Activated naive CD8-positive, alpha-beta T cell treated with anti-CD3 and anti-CD28 coated beads for 36 hours (primary cell): ENCODE measurements at regions not wholly inside any gene's neighbourhood (a gene's known extent, or its start where the extent isn't known, plus 50 kb on each side); places are given as distances from the start of the nearest gene placed in this dataset.

Experiments used
- DNase-seq: peaks from one replicate; pipeline ENCODE4 v3.0.0; 2021
- H3K27ac Mint-ChIP-seq: one replicate; pipeline ENCODE4 v1.8.0; 2022; ENCODE audit warnings: mild to moderate bottlenecking, moderate library complexity, mixed read lengths
- H3K27me3 Mint-ChIP-seq: one replicate; pipeline ENCODE4 v1.8.0; 2022; ENCODE audit warnings: mild to moderate bottlenecking, mixed read lengths
- H3K36me3 Mint-ChIP-seq: one replicate; pipeline ENCODE4 v1.8.0; 2021; ENCODE audit warnings: mild to moderate bottlenecking, mixed read lengths
- H3K4me1 Mint-ChIP-seq: one replicate; pipeline ENCODE4 v1.8.0; 2021; ENCODE audit warnings: mixed read lengths
- H3K4me3 Mint-ChIP-seq: one replicate; pipeline ENCODE4 v1.8.0; 2022; ENCODE audit warnings: mild to moderate bottlenecking, moderate library complexity, mixed read lengths
- H3K9me3 Mint-ChIP-seq: one replicate; pipeline ENCODE4 v1.8.0; 2022; ENCODE audit warnings: mixed read lengths

DNA sequence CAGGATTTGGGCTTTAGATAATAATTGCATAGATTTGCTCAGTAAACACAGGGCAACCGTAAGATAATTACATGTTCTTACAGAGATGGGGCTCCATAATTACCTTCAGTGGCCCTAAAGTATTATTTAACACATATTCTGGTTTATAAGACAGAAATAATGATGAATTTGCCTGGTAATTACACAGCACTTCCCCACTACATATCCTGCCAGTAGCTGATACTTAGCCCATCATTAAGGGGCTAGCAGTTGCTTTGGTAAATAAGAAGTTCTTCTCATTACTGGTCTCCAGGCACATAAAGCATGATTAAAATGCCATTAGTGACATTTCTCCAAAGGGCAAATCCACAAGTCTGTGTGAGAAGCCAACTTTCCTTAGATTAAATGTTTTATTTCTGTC is 158.7 kb downstream of the NUAK1 start:
- Mint-ChIP-seq H3K27ac (no peak overlapping the region), H3K4me3 (no peak overlapping the region), H3K9me3 (no peaks in the 10 kb centered on the region), H3K4me1 (no peaks in the 10 kb centered on the region), H3K36me3 (no peaks in the 10 kb centered on the region), H3K27me3 (peaks cover 4% of the 10 kb centered on the region)
- DNase-seq, result no peak

DNA sequence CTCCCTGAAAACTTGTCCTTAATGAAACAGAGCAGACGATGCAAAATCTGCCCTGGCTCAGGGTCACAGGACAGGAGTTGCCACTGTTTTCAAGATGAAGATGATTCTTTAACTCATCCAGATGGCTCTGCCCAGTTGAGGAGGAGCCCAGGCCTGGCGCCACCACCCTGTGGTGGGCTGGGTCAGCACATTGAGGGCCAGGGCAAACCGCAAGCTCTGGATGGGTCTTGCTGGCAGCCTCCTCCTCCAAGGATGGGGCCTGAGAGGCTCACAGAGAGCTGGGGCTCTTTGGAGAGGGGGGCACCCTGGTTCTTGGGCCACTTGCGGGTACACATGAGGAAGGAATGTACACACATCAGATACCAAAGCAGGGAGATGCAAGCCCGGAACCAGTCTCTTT is 158.2 kb downstream of the NUAK1 start:
- no peak for DNase-seq
- no peaks in the 10 kb centered on the region for H3K9me3 Mint-ChIP-seq
- H3K27ac Mint-ChIP-seq, result no peak overlapping the region
- H3K27me3 Mint-ChIP-seq, result peaks cover 4% of the 10 kb centered on the region
- no peaks in the 10 kb centered on the region for H3K4me1 Mint-ChIP-seq
- H3K36me3 Mint-ChIP-seq, result no peaks in the 10 kb centered on the region
- no peak overlapping the region for H3K4me3 Mint-ChIP-seq

DNA sequence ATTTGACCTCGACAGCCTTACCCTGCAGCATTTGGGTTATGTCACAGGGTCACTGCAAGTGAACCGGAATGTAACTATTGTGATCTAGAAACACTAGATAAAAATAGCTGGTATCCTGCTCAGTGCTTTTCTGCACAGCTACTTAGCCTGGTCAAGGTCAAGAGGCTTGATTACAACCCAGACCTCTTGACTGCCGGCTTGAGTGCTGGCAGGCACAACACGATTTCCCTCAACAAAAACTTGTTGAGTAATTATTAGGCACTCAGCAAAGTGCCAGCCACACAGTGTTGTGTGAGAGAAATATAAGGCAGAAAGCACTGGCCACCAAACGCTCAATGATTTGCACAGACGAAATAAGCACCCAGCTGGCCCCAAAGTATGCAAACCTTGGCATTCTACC is 156.7 kb downstream of the NUAK1 start:
- Mint-ChIP-seq H3K9me3 (no peaks in the 10 kb centered on the region), H3K27me3 (no peaks in the 10 kb centered on the region), H3K27ac (no peak overlapping the region), H3K36me3 (no peaks in the 10 kb centered on the region), H3K4me3 (no peak overlapping the region), H3K4me1 (no peaks in the 10 kb centered on the region)
- no peak for DNase-seq

- no peaks in the 10 kb centered on the region for H3K4me1 Mint-ChIP-seq
- H3K9me3 Mint-ChIP-seq, result no peaks in the 10 kb centered on the region
- H3K27ac Mint-ChIP-seq, result no peak overlapping the region
- no peaks in the 10 kb centered on the region for H3K36me3 Mint-ChIP-seq
- H3K4me3 Mint-ChIP-seq, result no peak overlapping the region
- peaks cover 5% of the 10 kb centered on the region for H3K27me3 Mint-ChIP-seq
- DNase-seq, result no peak
Measured at GRCh38 chr12:105983622-105984320, 155.0 kb downstream of the NUAK1 start.

GRCh38 chr12:105985383-105985782 is 153.4 kb downstream of the NUAK1 start:
- no peak for DNase-seq
- no peaks in the 10 kb centered on the region for H3K4me1 Mint-ChIP-seq
- no peak overlapping the region for H3K27ac Mint-ChIP-seq
- peaks cover 9% of the 10 kb centered on the region for H3K27me3 Mint-ChIP-seq
- H3K4me3 Mint-ChIP-seq, result no peak overlapping the region
- no peaks in the 10 kb centered on the region for H3K36me3 Mint-ChIP-seq
- H3K9me3 Mint-ChIP-seq, result peaks cover 4% of the 10 kb centered on the region

DNA sequence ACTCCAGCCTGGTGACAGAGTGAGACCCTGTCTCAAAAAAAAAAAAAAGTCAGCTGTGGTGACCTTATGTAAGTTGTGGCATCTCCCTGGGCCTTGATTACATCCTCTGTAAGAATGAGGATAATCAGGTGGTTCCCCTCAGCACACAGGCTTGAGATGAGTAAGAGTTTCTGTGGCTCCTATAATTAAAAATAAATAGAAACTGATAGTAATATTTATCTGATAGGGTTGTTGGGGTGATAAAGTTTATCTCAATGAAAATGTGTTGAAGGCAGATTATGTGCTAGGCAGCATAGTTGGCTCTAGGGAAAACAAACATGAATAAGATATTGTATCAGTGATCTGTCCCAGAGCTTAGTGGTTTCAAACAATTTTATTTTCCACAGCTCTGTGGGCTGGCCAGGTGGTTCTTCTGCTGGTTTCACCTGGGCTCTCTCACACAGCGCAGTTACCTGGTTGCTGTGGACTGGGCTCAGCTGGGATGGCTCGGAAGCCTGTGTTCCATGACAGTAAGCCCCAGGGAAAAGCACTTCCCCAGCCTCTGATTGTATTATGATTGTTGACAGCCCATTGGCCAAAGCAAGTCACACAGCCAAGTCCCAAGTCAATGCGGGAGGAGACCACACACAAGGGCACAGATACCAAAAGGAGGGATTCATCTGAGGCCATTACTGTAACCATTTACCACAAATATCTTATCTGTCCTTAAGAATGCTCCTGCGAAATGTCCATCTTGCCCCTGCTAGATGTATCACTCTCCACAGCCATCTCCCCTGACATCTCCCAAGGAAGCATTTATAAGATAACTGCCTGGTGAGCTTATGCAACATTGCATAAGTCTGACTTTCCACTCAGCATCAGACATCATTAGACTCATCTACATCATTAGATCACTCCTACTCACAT is 151.7 kb downstream of the NUAK1 start:
- peaks cover 4% of the 10 kb centered on the region for H3K9me3 Mint-ChIP-seq
- no peak overlapping the region for H3K4me3 Mint-ChIP-seq
- peaks cover 9% of the 10 kb centered on the region for H3K27me3 Mint-ChIP-seq
- no peaks in the 10 kb centered on the region for H3K36me3 Mint-ChIP-seq
- no peak for DNase-seq
- H3K27ac Mint-ChIP-seq, result no peak overlapping the region
- H3K4me1 Mint-ChIP-seq, result no peaks in the 10 kb centered on the region

DNA sequence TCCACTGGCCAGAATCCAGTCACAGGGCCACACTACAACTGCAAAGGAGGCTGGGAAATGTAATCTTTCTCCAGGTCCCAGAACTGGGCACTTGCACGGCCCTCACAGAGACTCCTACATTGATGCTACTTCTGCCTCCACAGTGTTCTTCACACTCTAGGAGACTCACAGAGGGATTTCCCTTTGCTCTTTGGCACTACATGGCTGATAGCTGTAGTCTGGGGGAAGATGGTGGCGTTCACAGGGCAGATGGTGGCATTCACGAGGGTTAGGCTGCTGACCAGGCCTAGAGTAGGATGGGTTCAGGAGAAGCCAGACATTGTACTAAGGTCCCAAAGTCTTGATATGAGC is 151.1 kb downstream of the NUAK1 start:
- Mint-ChIP-seq H3K27me3 (peaks cover 9% of the 10 kb centered on the region), H3K36me3 (no peaks in the 10 kb centered on the region), H3K4me3 (no peak overlapping the region), H3K9me3 (peaks cover 4% of the 10 kb centered on the region), H3K4me1 (no peaks in the 10 kb centered on the region), H3K27ac (no peak overlapping the region)
- no peak for DNase-seq

DNA sequence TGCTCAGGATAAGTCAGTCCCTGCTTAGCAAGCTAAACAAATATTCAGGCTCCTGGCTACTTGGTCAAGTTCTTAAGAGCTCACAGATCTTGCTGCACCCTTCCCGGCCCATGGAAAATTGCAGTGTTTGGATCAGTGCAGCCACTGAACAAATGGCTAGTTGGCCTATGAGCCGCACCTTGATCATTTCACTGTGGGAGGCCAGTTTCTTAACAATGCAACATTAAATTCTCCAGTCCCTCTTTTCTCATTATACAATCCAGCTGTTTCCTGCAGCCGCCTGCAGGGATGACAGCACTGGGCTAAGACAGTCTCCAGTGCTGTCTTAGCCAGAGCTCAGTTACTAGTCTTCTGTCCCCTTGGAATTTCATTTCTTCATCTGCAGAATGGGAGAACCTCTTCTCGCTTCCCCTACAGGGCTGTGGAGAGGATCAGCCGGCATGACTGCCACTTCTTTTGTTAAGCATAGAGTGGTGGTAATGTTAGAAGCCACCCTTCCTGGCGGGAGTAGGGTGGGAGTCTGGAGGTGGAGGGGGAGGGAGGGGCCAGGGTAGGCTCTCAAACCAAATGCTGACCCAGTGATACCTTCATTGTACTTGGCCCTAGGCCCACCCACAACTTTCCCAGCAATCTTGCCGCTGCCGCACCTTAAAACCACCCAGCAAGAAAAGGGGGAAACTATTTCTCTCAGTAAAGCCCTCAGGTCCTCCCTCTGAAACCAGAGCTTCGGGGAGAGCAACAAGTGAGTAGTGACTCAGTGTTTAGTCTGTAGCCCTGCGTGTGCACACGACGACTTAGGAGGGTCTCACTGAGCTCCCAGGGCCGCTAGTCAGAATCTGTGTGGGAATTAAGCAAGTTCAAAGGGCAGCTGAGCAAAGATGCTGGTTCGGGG is 145.7 kb downstream of the NUAK1 start:
- Mint-ChIP-seq H3K9me3 (peaks cover 6% of the 10 kb centered on the region), H3K4me1 (no peaks in the 10 kb centered on the region), H3K27ac (no peak overlapping the region), H3K36me3 (no peaks in the 10 kb centered on the region), H3K27me3 (peaks cover 7% of the 10 kb centered on the region), H3K4me3 (no peak overlapping the region)
- no peak for DNase-seq

DNA sequence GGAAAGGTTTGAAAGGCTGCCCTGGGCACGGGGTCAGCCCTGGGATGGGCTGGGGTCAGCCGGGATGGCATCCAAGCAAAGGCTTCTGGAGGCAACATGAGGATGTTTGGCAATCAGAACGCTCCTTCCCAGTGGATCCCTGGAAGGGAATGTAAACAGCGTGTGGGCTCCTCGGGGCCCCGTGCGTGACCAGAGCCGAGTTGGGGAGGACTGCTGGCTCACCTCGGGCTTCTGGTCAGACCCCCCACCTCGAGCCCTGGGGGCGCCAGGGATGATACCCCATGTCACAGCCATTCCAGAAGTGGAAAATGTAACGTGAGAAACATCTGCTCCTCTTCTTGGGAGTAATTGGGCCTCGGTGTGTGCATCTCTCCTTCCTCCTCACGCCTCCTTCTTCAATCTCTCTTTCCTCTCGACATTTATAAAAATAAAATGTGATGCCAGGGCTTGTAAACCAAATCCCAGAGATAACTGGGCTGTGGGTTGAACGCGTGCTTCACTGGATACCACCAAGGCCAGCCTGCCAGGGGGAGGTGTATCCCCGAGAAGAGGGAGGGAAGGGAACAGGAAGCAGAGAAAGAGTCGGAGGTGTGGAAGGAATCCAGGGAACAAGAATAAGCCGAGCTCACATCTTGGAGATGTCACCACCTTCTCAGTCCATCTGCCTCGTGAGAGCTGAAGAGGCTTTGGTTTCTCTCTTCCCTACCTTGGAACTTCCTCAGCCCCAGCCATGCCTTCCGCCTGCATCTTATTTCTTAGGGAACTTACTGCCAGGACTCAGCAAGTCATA is 144.8 kb downstream of the NUAK1 start:
- DNase-seq, result no peak
- Mint-ChIP-seq H3K4me3 (no peak overlapping the region), H3K4me1 (no peaks in the 10 kb centered on the region), H3K27me3 (peaks cover 7% of the 10 kb centered on the region), H3K9me3 (peaks cover 6% of the 10 kb centered on the region), H3K36me3 (no peaks in the 10 kb centered on the region), H3K27ac (no peak overlapping the region)

DNA sequence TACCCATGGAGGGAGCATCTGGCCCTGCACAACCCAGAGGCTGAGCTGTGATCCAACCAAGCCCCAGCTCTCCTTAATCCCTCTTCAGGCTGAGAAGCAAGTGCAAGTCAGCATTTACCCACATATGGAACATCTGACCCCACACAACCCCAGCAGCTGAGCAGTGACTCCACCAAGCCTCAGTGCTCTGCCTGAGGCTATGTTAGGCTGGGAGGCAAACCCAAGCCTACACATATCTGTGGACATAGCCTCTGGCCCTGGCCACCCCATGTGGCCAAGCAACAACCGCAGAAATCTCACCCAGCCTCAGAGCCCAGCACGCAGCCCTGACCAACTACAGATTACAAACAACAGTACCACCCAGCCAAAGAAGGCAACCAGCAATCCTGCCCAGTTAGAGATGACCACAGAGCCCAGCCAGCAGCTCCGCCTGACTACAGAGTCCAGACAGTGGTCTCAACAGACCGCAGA is 142.8 kb downstream of the NUAK1 start:
- Mint-ChIP-seq H3K27ac (no peak overlapping the region), H3K27me3 (peaks cover 3% of the 10 kb centered on the region), H3K36me3 (no peaks in the 10 kb centered on the region), H3K4me3 (no peak overlapping the region), H3K9me3 (peaks cover 2% of the 10 kb centered on the region), H3K4me1 (no peaks in the 10 kb centered on the region)
- DNase-seq, result no peak

GRCh38 chr12:105998561-105998960 is 140.2 kb downstream of the NUAK1 start:
- DNase-seq, result no peak
- H3K4me1 Mint-ChIP-seq, result no peaks in the 10 kb centered on the region

DNA sequence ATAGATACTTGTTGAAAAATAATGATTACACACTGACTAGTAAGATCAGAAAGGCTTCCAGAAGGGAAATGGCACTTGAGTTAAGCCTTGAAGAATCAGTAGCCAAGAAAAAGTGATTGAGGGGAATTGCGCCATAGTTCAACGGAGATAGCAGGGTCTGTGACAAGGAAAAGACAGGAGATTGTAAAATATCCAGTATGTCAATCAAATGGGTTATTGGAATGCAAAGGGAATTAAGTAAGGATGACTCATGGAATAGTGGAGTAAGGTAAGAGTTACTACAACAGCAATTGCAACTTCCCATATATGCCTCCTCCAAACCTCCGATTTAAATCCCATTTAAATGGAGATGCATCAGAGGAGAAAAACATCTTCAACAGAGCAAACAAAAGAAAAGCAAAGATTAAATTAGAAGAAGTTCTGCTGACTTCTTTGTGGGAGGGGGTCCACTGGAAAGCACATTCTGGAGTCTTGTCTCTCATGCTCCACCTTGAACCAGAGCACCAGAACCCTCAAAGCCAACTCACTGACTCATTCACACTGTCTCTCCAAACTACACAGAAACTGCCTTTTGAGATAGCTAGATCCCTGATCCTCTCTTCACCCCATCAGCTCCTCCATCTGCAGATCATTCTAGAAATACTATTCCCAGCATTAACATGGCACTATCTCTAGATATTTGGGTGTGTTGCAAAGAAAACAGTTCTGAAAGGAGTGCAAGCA is 138.2 kb downstream of the NUAK1 start:
- no peak overlapping the region for H3K27ac Mint-ChIP-seq
- DNase-seq, result no peak
- no peaks in the 10 kb centered on the region for H3K4me1 Mint-ChIP-seq
- H3K27me3 Mint-ChIP-seq, result peaks cover 3% of the 10 kb centered on the region
- H3K9me3 Mint-ChIP-seq, result peaks cover 5% of the 10 kb centered on the region
- no peaks in the 10 kb centered on the region for H3K36me3 Mint-ChIP-seq
- H3K4me3 Mint-ChIP-seq, result no peak overlapping the region

More at GRCh38 chr12:105998561-105998960, 140.2 kb downstream of the NUAK1 start:
- Mint-ChIP-seq H3K9me3 (peaks cover 2% of the 10 kb centered on the region), H3K27me3 (peaks cover 6% of the 10 kb centered on the region), H3K4me3 (no peak overlapping the region), H3K36me3 (no peaks in the 10 kb centered on the region), H3K27ac (no peak overlapping the region)

GRCh38 chr12:106001105-106001836 is 137.5 kb downstream of the NUAK1 start:
- Mint-ChIP-seq H3K27me3 (peaks cover 3% of the 10 kb centered on the region), H3K4me3 (no peak overlapping the region), H3K27ac (no peak overlapping the region), H3K36me3 (no peaks in the 10 kb centered on the region), H3K9me3 (peaks cover 5% of the 10 kb centered on the region), H3K4me1 (no peaks in the 10 kb centered on the region)
- no peak for DNase-seq
